Fibroblast of skin of left quadriceps (primary cell): ENCODE measurements at regions not wholly inside any gene's neighbourhood (a gene's known extent, or its start where the extent isn't known, plus 50 kb on each side); places are given as distances from the start of the nearest gene placed in this dataset.

Experiments used
- DNase-seq, 2 experiments: peaks; one replicate each; pipeline ENCODE4 v3.0.0-alpha.2; 2013; ENCODE audit warnings: low read depth in 2 of 2

GRCh38 chr5:27503813-27504212, 465.4 kb upstream of the CDH9 start:
- DNase-seq, result no peak

- no peak for DNase-seq
Observed at GRCh38 chr5:27502236-27502635, 463.9 kb upstream of the CDH9 start.

- DNase-seq, result no peak
Observed at GRCh38 chr5:27497491-27497890, 459.1 kb upstream of the CDH9 start.

- DNase-seq, result no peak
Observed at GRCh38 chr5:27494887-27495286, 456.5 kb upstream of the CDH9 start.

- DNase-seq, result no peak
Observed at GRCh38 chr5:27491746-27492439, 453.5 kb upstream of the CDH9 start.

- DNase-seq, result no peak
Observed at GRCh38 chr5:27491047-27491446, 452.7 kb upstream of the CDH9 start.

- DNase-seq, result no peak
Observed at GRCh38 chr5:27489701-27490100, 451.3 kb upstream of the CDH9 start.

GRCh38 chr5:27482663-27483062, 444.3 kb upstream of the CDH9 start:
- DNase-seq, result no peak

- DNase-seq, result no peak
Observed at GRCh38 chr5:27479859-27480258, 441.5 kb upstream of the CDH9 start.

GRCh38 chr5:27477550-27477949, 439.2 kb upstream of the CDH9 start:
- DNase-seq, result no peak

GRCh38 chr5:27476356-27476988, 438.1 kb upstream of the CDH9 start:
- no peak for DNase-seq

GRCh38 chr5:27475063-27475462, 436.7 kb upstream of the CDH9 start:
- DNase-seq, result no peak

GRCh38 chr5:27474395-27474794, 436.0 kb upstream of the CDH9 start:
- DNase-seq, result no peak

- DNase-seq, result no peak
Observed at GRCh38 chr5:27474047-27474309, 435.6 kb upstream of the CDH9 start.

- no peak for DNase-seq
Observed at GRCh38 chr5:27473307-27474046, 435.1 kb upstream of the CDH9 start.

- no peak for DNase-seq
Observed at GRCh38 chr5:27472871-27473270, 434.5 kb upstream of the CDH9 start.

- no peak for DNase-seq
Observed at GRCh38 chr5:27472000-27472763, 433.8 kb upstream of the CDH9 start.

GRCh38 chr5:27466959-27467358, 428.6 kb upstream of the CDH9 start:
- DNase-seq, result no peak

GRCh38 chr5:27465140-27465539, 426.8 kb upstream of the CDH9 start:
- no peak for DNase-seq

- no peak for DNase-seq
Observed at GRCh38 chr5:27463446-27464149, 425.2 kb upstream of the CDH9 start.

GRCh38 chr5:27462936-27463335, 424.6 kb upstream of the CDH9 start:
- DNase-seq, result no peak

GRCh38 chr5:27458287-27458686, 419.9 kb upstream of the CDH9 start:
- DNase-seq, result no peak
